HG03139 (cell line): ENCODE measurements at regions not wholly inside any gene's neighbourhood (a gene's known extent, or its start where the extent isn't known, plus 50 kb on each side); places are given as distances from the start of the nearest gene placed in this dataset.
"Not testable (repeated sequence)": the region's sequence is repeated elsewhere in the genome, so short reads cannot be mapped to it uniquely, and the experiment has no call there.

ENCODE experiments used
- ATAC-seq: cut with Tn5 transposase; IDR thresholded peaks from one replicate; pipeline ENCODE4 v1.9.1; 2021; ENCODE audit not compliant: unreplicated experiment

DNA sequence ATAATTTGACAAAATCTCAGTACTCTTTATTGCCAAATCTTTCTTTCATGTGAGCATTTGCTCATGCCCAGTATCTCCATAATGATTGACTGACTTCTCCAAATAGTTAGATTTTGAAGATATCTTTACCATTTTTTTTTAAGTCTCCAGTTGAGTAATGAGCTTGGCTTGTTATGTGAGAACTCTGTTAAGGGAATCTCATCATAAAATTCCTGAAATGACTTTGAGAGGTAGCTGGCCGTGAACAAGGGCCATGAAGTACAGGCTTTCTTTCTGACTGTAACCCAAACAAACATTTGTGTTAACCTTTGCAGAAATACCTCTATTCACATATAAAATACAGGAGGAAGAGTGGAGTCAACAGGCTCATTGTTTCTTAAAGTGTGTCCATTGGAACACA is 449.7 kb downstream of the IRS2 start:
- no peak for ATAC-seq

DNA sequence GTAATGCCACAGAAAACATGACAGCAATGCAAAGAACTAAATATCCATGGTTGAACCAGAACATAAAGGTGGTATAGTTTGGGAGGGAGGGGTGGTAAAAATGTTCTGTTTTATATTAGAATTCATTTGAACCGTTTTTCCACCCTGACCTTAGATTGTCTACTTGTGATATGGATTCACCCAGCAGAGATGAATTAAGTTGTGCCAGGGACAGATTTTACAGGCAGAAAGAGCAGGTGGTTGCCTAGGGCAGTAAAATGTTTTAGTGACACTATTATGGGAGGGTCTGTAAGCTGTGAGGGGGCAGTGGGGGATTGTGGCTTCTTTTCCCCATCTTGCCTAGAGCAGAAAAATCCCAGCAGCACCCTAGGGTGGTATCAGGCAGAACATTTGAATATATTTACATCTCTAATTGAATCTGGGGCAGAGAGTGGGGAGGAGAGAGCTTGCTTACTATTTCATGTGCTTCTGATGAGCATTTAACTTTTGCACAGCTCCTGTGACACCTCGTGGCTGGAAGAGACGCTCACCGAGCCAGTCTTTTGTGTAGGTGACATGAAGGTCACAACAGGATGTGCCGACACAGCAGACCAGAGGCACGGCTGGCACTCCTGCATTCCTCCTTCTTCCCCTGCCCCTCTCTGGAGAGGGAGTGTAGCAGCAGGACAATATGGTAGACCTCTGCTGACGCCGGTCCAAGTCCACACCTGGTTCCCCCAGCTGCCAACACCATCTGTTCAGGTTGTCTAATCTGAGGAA is 452.3 kb downstream of the IRS2 start:
- no peak for ATAC-seq

GRCh38 chr13:109332506-109333499 is 453.6 kb downstream of the IRS2 start:
- no peak for ATAC-seq

DNA sequence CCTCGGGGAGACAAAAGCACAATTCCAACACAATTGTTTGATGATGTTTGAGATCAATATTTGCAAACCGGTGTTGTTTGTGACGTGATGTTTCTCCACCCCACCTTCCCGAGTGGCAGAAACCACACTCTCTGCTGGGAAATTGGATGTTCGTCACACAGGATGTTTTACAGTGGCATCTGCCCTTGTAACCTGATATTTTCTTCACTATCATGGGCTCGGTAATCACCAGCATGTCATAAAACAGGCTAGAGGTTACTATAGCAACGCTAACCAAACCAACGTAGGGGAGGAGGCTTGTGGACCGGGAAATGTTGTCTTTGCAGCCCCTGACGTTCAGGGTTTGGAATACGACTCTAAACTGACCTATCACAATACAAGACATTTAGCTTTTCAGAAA is 454.5 kb downstream of the IRS2 start:
- no peak for ATAC-seq

DNA sequence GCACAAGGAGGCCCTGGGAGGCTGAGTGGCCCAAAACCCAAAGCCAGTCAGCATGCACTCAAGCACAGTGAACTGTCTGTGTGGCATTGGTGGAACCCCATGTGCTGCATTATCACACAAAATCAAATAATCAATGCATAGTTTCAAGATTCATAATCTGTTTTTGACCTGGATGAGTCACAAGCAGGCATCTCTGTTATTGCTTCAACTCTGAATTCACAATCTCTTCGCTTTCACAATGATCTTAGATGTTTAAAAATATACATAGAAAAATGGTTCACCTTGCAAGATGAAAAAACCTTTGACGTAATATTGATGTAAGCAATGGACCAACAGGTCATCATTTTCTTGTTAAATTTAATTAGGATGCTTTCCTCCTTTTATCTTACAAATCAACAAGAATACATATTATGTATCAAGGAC is 455.4 kb downstream of the IRS2 start:
- ATAC-seq: no peak

DNA sequence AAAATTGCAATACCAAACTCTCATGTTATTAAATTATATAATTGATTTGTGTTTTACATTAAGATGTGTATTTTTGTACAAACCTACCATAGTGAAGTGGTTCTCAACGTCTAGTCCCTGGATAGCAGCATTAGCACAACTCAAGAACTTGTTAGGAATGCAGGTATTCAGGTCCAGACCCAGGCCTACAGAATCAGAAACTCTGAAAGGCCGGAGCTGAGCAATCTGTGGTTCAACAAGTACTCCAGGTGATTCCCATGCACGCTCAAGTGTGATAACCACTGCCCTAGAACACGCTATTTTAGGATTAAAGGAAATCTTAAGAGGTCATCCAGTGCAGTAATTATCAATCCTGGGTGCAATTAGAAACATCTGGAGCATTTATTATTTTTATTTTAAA is 456.3 kb downstream of the IRS2 start:
- no peak for ATAC-seq

- no peak for ATAC-seq
These were observed 457.2 kb downstream of the IRS2 start for GRCh38 chr13:109329175-109329574.

GRCh38 chr13:109326601-109327000 is 459.8 kb downstream of the IRS2 start:
- no peak for ATAC-seq

GRCh38 chr13:109323338-109323737 is 463.0 kb downstream of the IRS2 start:
- ATAC-seq: no peak

DNA sequence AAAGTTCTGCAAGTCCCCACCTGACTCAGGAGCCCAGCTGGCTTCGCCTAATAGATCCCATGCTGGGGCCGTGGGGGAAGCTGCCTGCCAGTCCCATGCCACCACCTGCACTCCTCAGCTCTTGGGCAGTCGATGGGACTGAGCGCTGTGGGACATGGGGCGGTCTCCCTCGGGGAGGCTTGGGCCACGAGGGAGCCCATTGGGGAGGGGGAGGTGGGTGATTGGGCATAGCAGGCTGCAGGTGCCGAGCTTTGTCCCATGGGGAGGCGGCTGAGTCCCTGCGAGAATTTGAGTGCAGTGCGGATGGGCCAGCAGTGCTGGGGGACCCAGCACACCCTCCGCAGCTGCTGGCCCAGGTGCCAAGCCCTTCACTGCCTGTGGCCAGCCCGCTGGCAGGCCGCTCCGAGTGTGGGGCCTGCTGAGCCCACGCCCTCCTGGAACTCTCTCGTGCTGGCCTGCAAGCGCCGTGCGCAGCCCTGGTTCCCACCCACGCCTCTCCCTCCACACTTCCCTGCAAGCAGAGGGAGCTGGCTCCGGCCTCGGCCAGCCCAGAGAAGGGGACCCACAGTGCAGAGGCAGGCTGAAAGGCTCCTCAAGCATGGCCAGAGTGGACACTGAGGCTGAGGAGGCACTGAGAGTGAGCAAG is 467.3 kb downstream of the IRS2 start:
- no peak for ATAC-seq

DNA sequence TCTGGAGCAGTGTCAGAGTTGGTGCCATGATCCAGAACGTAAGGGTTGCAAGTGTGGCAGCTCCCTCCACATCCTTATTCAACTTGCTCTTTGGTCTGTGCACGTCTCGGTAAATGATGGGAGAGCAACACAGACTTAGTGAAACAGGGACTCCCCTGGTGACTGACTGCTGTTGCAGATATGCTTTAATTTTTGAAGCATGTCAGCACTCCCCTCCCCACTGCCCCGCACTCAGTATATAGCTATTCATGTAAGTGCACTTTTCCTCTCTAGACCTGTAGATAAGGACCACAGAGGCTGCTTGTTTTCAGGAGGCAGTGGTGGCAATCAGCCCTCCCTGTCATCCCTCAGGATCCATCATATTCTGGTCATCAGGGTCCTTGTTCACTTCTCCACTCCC is 470.9 kb downstream of the IRS2 start:
- no peak for ATAC-seq

DNA sequence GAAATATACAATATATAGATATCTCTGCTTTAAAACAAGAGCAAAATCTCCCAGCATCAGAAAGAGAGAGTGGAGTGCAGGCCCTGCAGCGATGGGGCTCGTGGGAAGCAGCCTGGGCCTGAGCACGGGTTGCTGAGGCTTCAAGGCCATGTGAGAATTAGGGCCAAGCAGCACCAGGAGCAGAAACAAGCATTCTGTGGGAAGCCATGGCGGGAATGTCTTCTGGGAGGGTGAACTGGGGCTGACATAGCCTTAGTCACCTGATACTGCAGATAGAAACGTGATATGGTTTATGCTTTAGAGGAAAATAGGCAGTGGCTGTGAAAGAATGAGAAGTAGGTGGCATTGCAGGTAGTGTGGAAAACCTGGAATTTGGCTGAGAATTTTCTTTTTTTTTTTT is 472.3 kb downstream of the IRS2 start:
- ATAC-seq: no peak

GRCh38 chr13:109312399-109312798 is 474.0 kb downstream of the IRS2 start:
- ATAC-seq: no peak

GRCh38 chr13:109311431-109311976 is 474.9 kb downstream of the IRS2 start:
- not testable (repeated sequence) for ATAC-seq

DNA sequence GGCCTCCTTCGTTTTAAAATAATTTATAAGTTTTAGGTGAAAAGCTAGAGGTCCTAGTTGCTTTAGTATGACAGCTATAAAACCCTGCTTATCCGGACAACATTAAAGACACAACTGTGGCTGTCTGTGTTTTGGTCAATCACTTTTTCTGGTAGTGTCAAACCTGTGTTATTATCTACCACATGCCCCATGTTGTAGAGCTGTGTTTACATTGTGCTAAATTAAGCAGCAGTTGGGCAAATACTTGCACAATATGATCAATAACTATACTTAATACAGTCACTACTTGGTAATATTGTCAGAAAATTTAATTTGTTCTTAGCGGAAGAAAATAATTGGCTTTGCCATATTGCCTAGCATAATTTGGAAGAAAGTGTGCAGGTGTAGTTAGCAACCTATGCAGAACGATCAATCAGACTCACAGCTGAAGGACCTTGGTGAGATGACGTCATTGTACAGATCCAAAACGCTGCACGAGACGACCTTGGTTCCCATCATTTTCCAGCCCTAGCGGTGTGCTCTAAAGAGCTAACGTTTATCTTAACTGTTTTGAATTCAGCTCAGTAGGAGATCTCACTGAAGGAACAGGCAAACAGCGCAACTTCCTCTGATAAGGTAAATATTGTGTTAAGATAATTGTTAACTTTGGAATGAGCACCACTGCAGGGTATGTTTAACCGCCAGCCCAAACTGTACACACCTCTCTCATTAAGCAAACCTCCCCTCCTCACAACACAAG is 476.6 kb downstream of the IRS2 start:
- no peak for ATAC-seq

GRCh38 chr13:109307027-109307426 is 479.4 kb downstream of the IRS2 start:
- no peak for ATAC-seq

DNA sequence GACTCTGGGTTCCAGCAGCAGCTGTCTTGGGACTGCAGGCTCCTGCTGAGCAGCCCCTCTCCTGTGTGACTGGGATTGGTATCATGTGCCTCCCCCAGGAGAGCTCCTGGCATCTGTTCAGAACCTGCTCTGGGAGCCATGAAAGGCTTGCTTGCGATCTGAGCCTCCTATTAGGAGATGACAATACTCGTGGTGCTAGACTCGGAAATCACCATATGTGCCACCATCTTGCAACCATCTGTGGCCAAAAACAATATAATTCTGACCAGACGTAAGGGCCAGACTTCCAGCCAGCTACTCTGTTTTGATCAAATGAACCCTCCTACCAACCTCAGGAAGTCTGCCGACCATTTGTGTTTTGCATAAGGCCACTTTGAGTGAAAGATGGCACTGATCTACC is 484.7 kb downstream of the IRS2 start:
- no peak for ATAC-seq

DNA sequence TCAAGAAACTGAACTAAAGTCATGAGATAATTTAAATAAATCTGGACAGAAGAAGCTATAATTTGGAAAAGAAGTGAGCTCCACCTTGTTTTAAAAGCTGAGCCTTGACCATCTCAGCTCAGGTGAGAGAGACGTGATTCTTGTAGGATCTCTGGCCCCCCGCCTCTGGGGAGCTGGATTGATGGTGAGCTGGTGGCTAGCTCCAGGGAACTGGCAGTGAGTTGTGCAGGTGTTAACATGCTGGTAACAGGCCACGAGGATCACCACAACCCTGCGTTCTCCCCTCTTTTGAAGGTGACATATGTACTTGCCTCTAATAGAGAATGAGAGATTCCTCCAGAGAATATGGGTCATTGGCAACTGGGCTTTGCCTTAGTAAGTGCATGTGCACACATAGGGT is 485.1 kb downstream of the IRS2 start:
- no peak for ATAC-seq

- no peak for ATAC-seq
These were observed 488.8 kb downstream of the IRS2 start for GRCh38 chr13:109297628-109298027.

DNA sequence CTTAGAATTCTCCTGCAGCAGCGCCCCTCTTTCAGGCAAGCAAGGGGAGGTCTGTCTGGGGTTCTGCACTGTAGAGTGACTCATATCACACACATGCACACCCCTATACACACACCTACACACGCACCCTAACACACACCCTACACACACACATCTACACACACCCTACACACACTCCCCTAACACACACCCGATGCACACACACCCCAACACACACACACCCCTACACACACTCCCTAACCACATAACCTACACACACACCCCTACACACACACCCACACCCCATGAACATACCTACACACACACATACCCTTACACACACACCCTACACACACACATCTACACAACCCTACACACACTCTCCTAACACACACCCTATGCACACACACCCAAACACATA is 493.2 kb downstream of the IRS2 start:
- no peak for ATAC-seq
